Astrocyte of the cerebellum (primary cell): ENCODE measurements at regions not wholly inside any gene's neighbourhood (a gene's known extent, or its start where the extent isn't known, plus 50 kb on each side); places are given as distances from the start of the nearest gene placed in this dataset.

Source experiments
- DNase-seq: peaks from one replicate; pipeline ENCODE4 v3.0.0-alpha.2; 2011; ENCODE audit warnings: low read depth
- H3K4me3 ChIP-seq: 2 replicates; pipeline ENCODE4 v1.5.1; 2011; ENCODE audit warnings: mild to moderate bottlenecking, low read depth, low read length, moderate library complexity
- CTCF ChIP-seq: IDR thresholded peaks from 2 replicates; pipeline ENCODE4 v1.5.1; 2012; ENCODE audit warnings: low read length, low read depth, moderate library complexity, mild to moderate bottlenecking; ENCODE audit errors: missing control alignments
- in situ Hi-C: cut with HindIII; loops from 2 replicates; pipeline ENCODE4 v1.10.0; 2017; ENCODE audit warnings: low sequenced_read_pairs

GRCh38 chr12:4069670-4070010 lies 196.4 kb upstream of the PARP11 start:
- DNase-seq = no peak
- H3K4me3 ChIP-seq = no peak overlapping the region
- TF ChIP-seq CTCF = no peak
- in situ Hi-C loops = no loop called here

- in situ Hi-C loops = no loop called here
- no peak for DNase-seq
- TF ChIP-seq CTCF = no peak
- H3K4me3 ChIP-seq = no peak overlapping the region
These were observed 195.9 kb upstream of the PARP11 start for GRCh38 chr12:4068981-4069669.

- in situ Hi-C loops = no loop called here
- DNase-seq = no peak
- no peak overlapping the region for H3K4me3 ChIP-seq
- no peak for TF ChIP-seq CTCF
These were observed 190.8 kb upstream of the PARP11 start for GRCh38 chr12:4064008-4064407.

- DNase-seq = no peak
- no peak for TF ChIP-seq CTCF
- in situ Hi-C loops = no loop called here
These were observed 186.8 kb upstream of the PARP11 start for GRCh38 chr12:4059898-4060568.

GRCh38 chr12:4056910-4057845 lies 184.0 kb upstream of the PARP11 start:
- in situ Hi-C loops = no loop called here
- TF ChIP-seq CTCF = no peak
- H3K4me3 ChIP-seq = no peak overlapping the region
- no peak for DNase-seq

More at GRCh38 chr12:4059898-4060568, 186.8 kb upstream of the PARP11 start:
- no peak overlapping the region for H3K4me3 ChIP-seq

GRCh38 chr12:4054630-4055029 lies 181.4 kb upstream of the PARP11 start:
- in situ Hi-C loops = no loop called here
- TF ChIP-seq CTCF = no peak
- no peak for DNase-seq
- H3K4me3 ChIP-seq = no peak overlapping the region
